BLaER1 (cell line): ENCODE measurements at regions not wholly inside any gene's neighbourhood (a gene's known extent, or its start where the extent isn't known, plus 50 kb on each side); places are given as distances from the start of the nearest gene placed in this dataset.

ENCODE experiments used
- H3K27ac ChIP-seq: shearing (Covaris generic); formaldehyde crosslinking; 2 replicates; pipeline ENCODE4 v1.8.1; 2022
- H3K27me3 ChIP-seq: shearing (Covaris generic); formaldehyde crosslinking; 2 replicates; pipeline ENCODE4 v1.8.1; 2022
- H3K36me3 ChIP-seq: shearing (Covaris generic); formaldehyde crosslinking; 2 replicates; pipeline ENCODE4 v1.8.1; 2022
- H3K4me1 ChIP-seq: shearing (Covaris generic); formaldehyde crosslinking; 2 replicates; pipeline ENCODE4 v1.8.1; 2022
- H3K4me2 ChIP-seq: shearing (Covaris generic); formaldehyde crosslinking; 2 replicates; pipeline ENCODE4 v1.8.1; 2022
- H3K4me3 ChIP-seq: shearing (Covaris generic); formaldehyde crosslinking; 2 replicates; pipeline ENCODE4 v1.8.1; 2022
- H3K9ac ChIP-seq: shearing (Covaris generic); formaldehyde crosslinking; 2 replicates; pipeline ENCODE4 v1.8.1; 2022
- H3K9me3 ChIP-seq: shearing (Covaris generic); formaldehyde crosslinking; 2 replicates; pipeline ENCODE4 v1.8.1; 2022
- H4K20me1 ChIP-seq: shearing (Covaris generic); formaldehyde crosslinking; 2 replicates; pipeline ENCODE4 v1.8.1; 2022
- Cebpa-rat ChIP-seq: shearing (Covaris generic); IDR thresholded peaks from 2 replicates; pipeline ENCODE4 v1.8.1; 2022

GRCh38 chr3:168925568-168925967 is 737.9 kb downstream of the MECOM start:
- Histone ChIP-seq H3K27me3 (no peaks in the 10 kb centered on the region), H3K4me3 (no peak overlapping the region), H3K9ac (no peak overlapping the region), H4K20me1 (no peaks in the 10 kb centered on the region), H3K36me3 (no peaks in the 10 kb centered on the region), H3K9me3 (no peaks in the 10 kb centered on the region), H3K4me2 (no peak overlapping the region), H3K4me1 (no peaks in the 10 kb centered on the region), H3K27ac (no peak overlapping the region)
- TF ChIP-seq Cebpa-rat = no peak

GRCh38 chr3:168914662-168915061 is 748.9 kb downstream of the MECOM start:
- no peaks in the 10 kb centered on the region for H4K20me1 ChIP-seq
- no peak for TF ChIP-seq Cebpa-rat
- H3K4me2 ChIP-seq = no peak overlapping the region
- H3K4me1 ChIP-seq = no peaks in the 10 kb centered on the region
- no peak overlapping the region for H3K27ac ChIP-seq
- H3K36me3 ChIP-seq = no peaks in the 10 kb centered on the region
- H3K27me3 ChIP-seq = no peaks in the 10 kb centered on the region
- no peak overlapping the region for H3K4me3 ChIP-seq
- H3K9ac ChIP-seq = no peak overlapping the region
- no peaks in the 10 kb centered on the region for H3K9me3 ChIP-seq

- H3K4me1 ChIP-seq = no peaks in the 10 kb centered on the region
- no peak overlapping the region for H3K27ac ChIP-seq
- no peak overlapping the region for H3K9ac ChIP-seq
- H4K20me1 ChIP-seq = no peaks in the 10 kb centered on the region
- no peaks in the 10 kb centered on the region for H3K27me3 ChIP-seq
- H3K4me3 ChIP-seq = no peak overlapping the region
- TF ChIP-seq Cebpa-rat = no peak
- no peak overlapping the region for H3K4me2 ChIP-seq
- H3K9me3 ChIP-seq = no peaks in the 10 kb centered on the region
- no peaks in the 10 kb centered on the region for H3K36me3 ChIP-seq
Measured at GRCh38 chr3:168909260-168909659, 754.3 kb downstream of the MECOM start.

GRCh38 chr3:168895419-168895818 is 768.1 kb downstream of the MECOM start:
- Histone ChIP-seq H3K27ac (no peak overlapping the region), H3K4me2 (no peak overlapping the region), H4K20me1 (no peaks in the 10 kb centered on the region), H3K36me3 (no peaks in the 10 kb centered on the region), H3K9me3 (peaks cover 18% of the 10 kb centered on the region), H3K4me3 (no peak overlapping the region), H3K4me1 (no peaks in the 10 kb centered on the region), H3K9ac (no peak overlapping the region), H3K27me3 (no peaks in the 10 kb centered on the region)
- no peak for TF ChIP-seq Cebpa-rat

GRCh38 chr3:168894214-168894613 is 769.3 kb downstream of the MECOM start:
- Histone ChIP-seq H3K4me1 (no peaks in the 10 kb centered on the region), H4K20me1 (no peaks in the 10 kb centered on the region), H3K27me3 (no peaks in the 10 kb centered on the region), H3K36me3 (no peaks in the 10 kb centered on the region), H3K9ac (no peak overlapping the region), H3K4me2 (no peak overlapping the region), H3K4me3 (no peak overlapping the region), H3K27ac (no peak overlapping the region), H3K9me3 (peaks cover 18% of the 10 kb centered on the region)
- TF ChIP-seq Cebpa-rat = no peak

GRCh38 chr3:168889666-168890065 is 773.8 kb downstream of the MECOM start:
- Histone ChIP-seq H3K36me3 (no peaks in the 10 kb centered on the region), H3K27me3 (no peaks in the 10 kb centered on the region), H3K4me3 (no peak overlapping the region), H3K9me3 (peaks cover 3% of the 10 kb centered on the region; the same call in 1 of the 2 replicates), H3K4me1 (no peaks in the 10 kb centered on the region), H4K20me1 (no peaks in the 10 kb centered on the region), H3K4me2 (no peak overlapping the region), H3K9ac (no peak overlapping the region), H3K27ac (no peak overlapping the region)
- no peak for TF ChIP-seq Cebpa-rat

- Histone ChIP-seq H3K9me3 (no peaks in the 10 kb centered on the region), H3K4me1 (no peaks in the 10 kb centered on the region), H3K36me3 (no peaks in the 10 kb centered on the region), H4K20me1 (no peaks in the 10 kb centered on the region), H3K27me3 (no peaks in the 10 kb centered on the region), H3K27ac (no peak overlapping the region), H3K9ac (no peak overlapping the region), H3K4me2 (no peak overlapping the region), H3K4me3 (no peak overlapping the region)
- no peak for TF ChIP-seq Cebpa-rat
Measured at GRCh38 chr3:168888781-168889180, 774.7 kb downstream of the MECOM start.

- Histone ChIP-seq H3K36me3 (no peaks in the 10 kb centered on the region), H3K4me3 (no peak overlapping the region), H3K27ac (no peak overlapping the region), H3K27me3 (no peaks in the 10 kb centered on the region), H4K20me1 (no peaks in the 10 kb centered on the region), H3K9ac (no peak overlapping the region), H3K4me2 (no peak overlapping the region), H3K9me3 (no peaks in the 10 kb centered on the region), H3K4me1 (no peaks in the 10 kb centered on the region)
- TF ChIP-seq Cebpa-rat = no peak
Measured at GRCh38 chr3:168885028-168885427, 778.5 kb downstream of the MECOM start.

- H3K4me1 ChIP-seq = no peaks in the 10 kb centered on the region
- no peak overlapping the region for H3K4me2 ChIP-seq
- H3K9me3 ChIP-seq = no peaks in the 10 kb centered on the region
- TF ChIP-seq Cebpa-rat = no peak
- H3K4me3 ChIP-seq = no peak overlapping the region
- H3K27me3 ChIP-seq = no peaks in the 10 kb centered on the region
- H3K27ac ChIP-seq = no peak overlapping the region
- H3K9ac ChIP-seq = no peak overlapping the region
- no peaks in the 10 kb centered on the region for H3K36me3 ChIP-seq
- no peaks in the 10 kb centered on the region for H4K20me1 ChIP-seq
Measured at GRCh38 chr3:168884353-168884903, 779.1 kb downstream of the MECOM start.

- Histone ChIP-seq H3K4me2 (no peak overlapping the region), H3K27ac (no peak overlapping the region), H3K36me3 (no peaks in the 10 kb centered on the region), H3K9ac (no peak overlapping the region), H4K20me1 (no peaks in the 10 kb centered on the region), H3K9me3 (no peaks in the 10 kb centered on the region), H3K27me3 (no peaks in the 10 kb centered on the region), H3K4me1 (no peaks in the 10 kb centered on the region), H3K4me3 (no peak overlapping the region)
- TF ChIP-seq Cebpa-rat = no peak
Measured at GRCh38 chr3:168883145-168883544, 780.4 kb downstream of the MECOM start.

GRCh38 chr3:168881804-168882203 is 781.7 kb downstream of the MECOM start:
- H3K9me3 ChIP-seq = no peaks in the 10 kb centered on the region
- no peak overlapping the region for H3K4me3 ChIP-seq
- H3K27ac ChIP-seq = no peak overlapping the region
- H3K4me2 ChIP-seq = no peak overlapping the region
- no peaks in the 10 kb centered on the region for H3K36me3 ChIP-seq
- H4K20me1 ChIP-seq = no peaks in the 10 kb centered on the region
- no peak for TF ChIP-seq Cebpa-rat
- no peaks in the 10 kb centered on the region for H3K4me1 ChIP-seq
- no peaks in the 10 kb centered on the region for H3K27me3 ChIP-seq
- H3K9ac ChIP-seq = no peak overlapping the region
